ENCODE measurements at regions not wholly inside any gene's neighbourhood (a gene's known extent, or its start where the extent isn't known, plus 50 kb on each side); places are given as distances from the start of the nearest gene placed in this dataset.

GRCh38 chrX:6667048-6667768 lies 132.3 kb upstream of the VCX3A start:
- Histone ChIP-seq H3K36me3 (ENCODE audit: control insufficient read depth, insufficient read depth, low read length) (no peaks in the 10 kb centered on the region), H3K27me3 (ENCODE audit: control insufficient read depth, insufficient read depth, low read length) (no peaks in the 10 kb centered on the region), H3K9me3 (ENCODE audit: control insufficient read depth, insufficient read depth, low read depth, low read length) (no peaks in the 10 kb centered on the region), H3K4me3 (replicated peaks in 1 of 4; ENCODE audit: control extremely low read depth in 1 of 4, insufficient read depth in 1 of 4, low read depth in 3 of 4, low read length in 4 of 4) (no peak overlapping the region), H3K79me2 (ENCODE audit: control insufficient read depth, insufficient read depth, low read length) (no peaks in the 10 kb centered on the region), H3K4me2 (ENCODE audit: extremely low read depth, insufficient read depth, low read length) (no peak overlapping the region), H2AFZ (ENCODE audit: low read length) (no peak overlapping the region), H4K20me1 (ENCODE audit: control insufficient read depth, extremely low read depth, insufficient read depth, low read length) (no peaks in the 10 kb centered on the region), H3K4me1 (ENCODE audit: control insufficient read depth, extremely low read depth, insufficient read depth, low read length) (no peaks in the 10 kb centered on the region), H3K27ac (ENCODE audit: insufficient read depth, low read length) (no peak overlapping the region), H3K9ac (ENCODE audit: insufficient read depth, low read length) (no peak overlapping the region)
- TF ChIP-seq EZH2 (IDR thresholded peaks at IDR 0.05; ENCODE audit: low read length, missing control alignments) (no peak), CTCF (conservative IDR thresholded peaks at IDR 0.05 in 1 of 2, IDR thresholded peaks at IDR 0.05 in 1 of 2; ENCODE audit: low read depth in 1 of 2, low read length in 2 of 2) (no peak)
- no peak for DNase-seq (ENCODE audit: low read depth in 2 of 2)

GRCh38 chrX:6666624-6667023 lies 131.7 kb upstream of the VCX3A start:
- Histone ChIP-seq H2AFZ (ENCODE audit: low read length) (no peak overlapping the region), H3K4me3 (replicated peaks in 1 of 4; ENCODE audit: control extremely low read depth in 1 of 4, insufficient read depth in 1 of 4, low read depth in 3 of 4, low read length in 4 of 4) (no peak overlapping the region), H3K27me3 (ENCODE audit: control insufficient read depth, insufficient read depth, low read length) (no peaks in the 10 kb centered on the region), H4K20me1 (ENCODE audit: control insufficient read depth, extremely low read depth, insufficient read depth, low read length) (no peaks in the 10 kb centered on the region), H3K9ac (ENCODE audit: insufficient read depth, low read length) (no peak overlapping the region), H3K4me2 (ENCODE audit: extremely low read depth, insufficient read depth, low read length) (no peak overlapping the region), H3K79me2 (ENCODE audit: control insufficient read depth, insufficient read depth, low read length) (no peaks in the 10 kb centered on the region), H3K27ac (ENCODE audit: insufficient read depth, low read length) (no peak overlapping the region), H3K9me3 (ENCODE audit: control insufficient read depth, insufficient read depth, low read depth, low read length) (no peaks in the 10 kb centered on the region), H3K4me1 (ENCODE audit: control insufficient read depth, extremely low read depth, insufficient read depth, low read length) (no peaks in the 10 kb centered on the region), H3K36me3 (ENCODE audit: control insufficient read depth, insufficient read depth, low read length) (no peaks in the 10 kb centered on the region)
- no peak for DNase-seq (ENCODE audit: low read depth in 2 of 2)
- TF ChIP-seq CTCF (conservative IDR thresholded peaks at IDR 0.05 in 1 of 2, IDR thresholded peaks at IDR 0.05 in 1 of 2; ENCODE audit: low read depth in 1 of 2, low read length in 2 of 2) (no peak), EZH2 (IDR thresholded peaks at IDR 0.05; ENCODE audit: low read length, missing control alignments) (no peak)

GRCh38 chrX:6661736-6662135 lies 126.8 kb upstream of the VCX3A start:
- no peaks in the 10 kb centered on the region for H3K79me2 ChIP-seq (ENCODE audit: control insufficient read depth, insufficient read depth, low read length)
- H3K4me3 ChIP-seq (replicated peaks in 1 of 4; ENCODE audit: control extremely low read depth in 1 of 4, insufficient read depth in 1 of 4, low read depth in 3 of 4, low read length in 4 of 4), result no peak overlapping the region
- H3K27me3 ChIP-seq (ENCODE audit: control insufficient read depth, insufficient read depth, low read length), result no peaks in the 10 kb centered on the region
- H3K36me3 ChIP-seq (ENCODE audit: control insufficient read depth, insufficient read depth, low read length), result no peaks in the 10 kb centered on the region
- no peaks in the 10 kb centered on the region for H3K4me1 ChIP-seq (ENCODE audit: control insufficient read depth, extremely low read depth, insufficient read depth, low read length)
- H3K27ac ChIP-seq (ENCODE audit: insufficient read depth, low read length), result no peak overlapping the region
- H3K4me2 ChIP-seq (ENCODE audit: extremely low read depth, insufficient read depth, low read length), result no peak overlapping the region
- no peak for DNase-seq (ENCODE audit: low read depth in 2 of 2)
- H3K9me3 ChIP-seq (ENCODE audit: control insufficient read depth, insufficient read depth, low read depth, low read length), result no peaks in the 10 kb centered on the region
- H3K9ac ChIP-seq (ENCODE audit: insufficient read depth, low read length), result no peak overlapping the region
- no peak overlapping the region for H2AFZ ChIP-seq (ENCODE audit: low read length)
- no peaks in the 10 kb centered on the region for H4K20me1 ChIP-seq (ENCODE audit: control insufficient read depth, extremely low read depth, insufficient read depth, low read length)
- TF ChIP-seq EZH2 (IDR thresholded peaks at IDR 0.05; ENCODE audit: low read length, missing control alignments) (no peak), CTCF (conservative IDR thresholded peaks at IDR 0.05 in 1 of 2, IDR thresholded peaks at IDR 0.05 in 1 of 2; ENCODE audit: low read depth in 1 of 2, low read length in 2 of 2) (no peak)

Measured in fibroblast of lung (primary cell).